NCI-H128 (cell line): ENCODE measurements at regions not wholly inside any gene's neighbourhood (a gene's known extent, or its start where the extent isn't known, plus 50 kb on each side); places are given as distances from the start of the nearest gene placed in this dataset.

ENCODE experiments used
- DNase-seq: peaks from one replicate; lab custom pipeline; 2025; ENCODE audit not compliant: unreplicated experiment; lab: John Stamatoyannopoulos, UW

- peak; percentile 81 for DNase-seq
Observed at GRCh38 chr9:117487555-117488175, 72.8 kb upstream of the ASTN2 start.

GRCh38 chr9:117486426-117486825, 71.6 kb upstream of the ASTN2 start:
- DNase-seq, result no peak

- no peak for DNase-seq
Observed at GRCh38 chr9:117485176-117485575, 70.3 kb upstream of the ASTN2 start.

GRCh38 chr9:117480729-117481128, 65.9 kb upstream of the ASTN2 start:
- no peak for DNase-seq

- no peak for DNase-seq
Observed at GRCh38 chr9:117480253-117480652, 65.4 kb upstream of the ASTN2 start.

GRCh38 chr9:117473293-117473692, 58.4 kb upstream of the ASTN2 start:
- DNase-seq, result no peak

- no peak for DNase-seq
Observed at GRCh38 chr9:117470902-117471301, 56.0 kb upstream of the ASTN2 start.

- DNase-seq, result no peak
Observed at GRCh38 chr9:117470455-117470854, 55.6 kb upstream of the ASTN2 start.

- DNase-seq, result no peak
Observed at GRCh38 chr9:117466111-117466510, 51.3 kb upstream of the ASTN2 start.

- DNase-seq, result no peak
Observed at GRCh38 chr9:117465706-117466105, 50.8 kb upstream of the ASTN2 start.

- DNase-seq, result no peak
Observed at GRCh38 chr9:117464941-117465616, 50.2 kb upstream of the ASTN2 start.
